ENCODE measurements at regions not wholly inside any gene's neighbourhood (a gene's known extent, or its start where the extent isn't known, plus 50 kb on each side); places are given as distances from the start of the nearest gene placed in this dataset.

GRCh38 chr6:130620338-130620781 is 206.8 kb upstream of the SMLR1 start:
- intact Hi-C loops (cut with micrococcal nuclease) = no loop called here
- no peak for TF ChIP-seq CTCF (IDR thresholded peaks at IDR 0.05)

GRCh38 chr6:130622142-130622541 is 205.1 kb upstream of the SMLR1 start:
- H3K4me1 Mint-ChIP-seq (ENCODE audit: low read depth) = peaks cover 39% of the 10 kb centered on the region
- no peak overlapping the region for H3K27ac Mint-ChIP-seq
- H3K27me3 Mint-ChIP-seq = no peaks in the 10 kb centered on the region
- TF ChIP-seq CTCF (IDR thresholded peaks at IDR 0.05) = no peak
- CTCF ChIA-PET = interaction anchor here (1.5 to 2.1 kb wide), 2 partner anchors 16 to 76 kb away, joined by 3 to 4 read pairs; no protein-coding TSS in a partner anchor
- ATAC-seq (peak; percentile 80), DNase-seq (no peak)
- H3K36me3 Mint-ChIP-seq (ENCODE audit: low read depth) = peaks cover 1% of the 10 kb centered on the region
- POLR2A ChIA-PET = no interaction called here
- peaks cover 10% of the 10 kb centered on the region for H3K9me3 Mint-ChIP-seq
- H3K4me3 Mint-ChIP-seq = no peak overlapping the region
- intact Hi-C loops (cut with micrococcal nuclease) = no loop called here

More at GRCh38 chr6:130620338-130620781, 206.8 kb upstream of the SMLR1 start:
- Mint-ChIP-seq H3K36me3 (ENCODE audit: low read depth) (peaks cover 1% of the 10 kb centered on the region), H3K27me3 (no peaks in the 10 kb centered on the region), H3K27ac (no peak overlapping the region), H3K4me3 (no peak overlapping the region), H3K9me3 (peaks cover 10% of the 10 kb centered on the region), H3K4me1 (ENCODE audit: low read depth) (peaks cover 29% of the 10 kb centered on the region)
- ChIA-PET CTCF (interaction anchor here (2.1 kb wide), 1 partner anchor 78 kb away, joined by 4 read pairs; no protein-coding TSS in a partner anchor), POLR2A (no interaction called here)
- ATAC-seq (peak; percentile 41), DNase-seq (no peak)

- TF ChIP-seq CTCF (IDR thresholded peaks at IDR 0.05) = no peak
- Mint-ChIP-seq H3K27me3 (no peaks in the 10 kb centered on the region), H3K4me3 (no peak overlapping the region), H3K9me3 (peaks cover 10% of the 10 kb centered on the region), H3K4me1 (ENCODE audit: low read depth) (peaks cover 44% of the 10 kb centered on the region), H3K27ac (no peak overlapping the region), H3K36me3 (ENCODE audit: low read depth) (peaks cover 1% of the 10 kb centered on the region)
- DNase-seq = peak; percentile 11
- intact Hi-C loops (cut with micrococcal nuclease) = no loop called here
- ATAC-seq = peak; percentile 9
- CTCF ChIA-PET = no interaction called here
- POLR2A ChIA-PET = interaction anchor here (0.9 kb wide), 1 partner anchor 26 kb away, joined by 3 read pairs; no protein-coding TSS in a partner anchor
Observed at GRCh38 chr6:130624046-130624445, 203.2 kb upstream of the SMLR1 start.

GRCh38 chr6:130625825-130626527 is 201.2 kb upstream of the SMLR1 start:
- DNase-seq (peak; percentile 40), ATAC-seq (peak; percentile 63)
- CTCF ChIA-PET = no interaction called here
- Mint-ChIP-seq H3K27ac (peak overlapping the region; percentile 73), H3K4me3 (no peak overlapping the region), H3K36me3 (ENCODE audit: low read depth) (peaks cover 1% of the 10 kb centered on the region), H3K9me3 (peaks cover 10% of the 10 kb centered on the region), H3K27me3 (no peaks in the 10 kb centered on the region), H3K4me1 (ENCODE audit: low read depth) (peaks cover 44% of the 10 kb centered on the region)
- POLR2A ChIA-PET = no interaction called here
- intact Hi-C loops (cut with micrococcal nuclease) = no loop called here
- TF ChIP-seq CTCF (IDR thresholded peaks at IDR 0.05) = no peak

GRCh38 chr6:130628862-130629261 is 198.3 kb upstream of the SMLR1 start:
- TF ChIP-seq CTCF (IDR thresholded peaks at IDR 0.05) = no peak
- ChIA-PET CTCF (interaction anchor here (1.1 kb wide), 1 partner anchor 16 kb away, joined by 3 read pairs; no protein-coding TSS in a partner anchor), POLR2A (no interaction called here)
- ATAC-seq (no peak), DNase-seq (no peak)
- H3K27ac Mint-ChIP-seq = no peak overlapping the region
- no peaks in the 10 kb centered on the region for H3K36me3 Mint-ChIP-seq (ENCODE audit: low read depth)
- H3K27me3 Mint-ChIP-seq = no peaks in the 10 kb centered on the region
- H3K9me3 Mint-ChIP-seq = no peaks in the 10 kb centered on the region
- H3K4me3 Mint-ChIP-seq = no peak overlapping the region
- H3K4me1 Mint-ChIP-seq (ENCODE audit: low read depth) = peaks cover 24% of the 10 kb centered on the region
- intact Hi-C loops (cut with micrococcal nuclease) = no loop called here

All from activated CD8-positive, alpha-beta T cell treated with anti-CD3 and anti-CD28 coated beads for 36 hours (primary cell).